H1 (cell line): ENCODE measurements at regions not wholly inside any gene's neighbourhood (a gene's known extent, or its start where the extent isn't known, plus 50 kb on each side); places are given as distances from the start of the nearest gene placed in this dataset.
"Not testable (repeated sequence)": the region's sequence is repeated elsewhere in the genome, so short reads cannot be mapped to it uniquely, and the experiment has no call there.

ENCODE experiments used
- CTCF ChIA-PET: fragments of 300-600 bp; sonication (Branson Sonifier 250); formaldehyde crosslinking; loops from one replicate; lab custom pipeline; 2021; ENCODE audit not compliant: partially characterized antibody; lab: Charles Lee
- POLR2A ChIA-PET: fragments of 300-600 bp; sonication (Branson Sonifier 250); formaldehyde crosslinking; loops from one replicate; lab custom pipeline; 2021; ENCODE audit warnings: inconsistent platforms; ENCODE audit not compliant: partially characterized antibody; lab: Charles Lee
- DNase-seq, 2 experiments: peaks; one replicate each; pipeline versions ENCODE4 v3.0.0 to v3.0.0-alpha.2; 2010 to 2022; ENCODE audit warnings: low spot score in 2 of 2, low read depth in 1 of 2, mixed read lengths in 1 of 2
- FAIRE-seq: peaks from 2 replicates; lab custom pipeline; 2011; peaks lifted over from hg19 to GRCh38; lab: Jason Lieb, UNC
- H2AFZ ChIP-seq: 2 replicates; pipeline ENCODE4 v1.8.1; 2012; ENCODE audit warnings: low read length, inconsistent platforms
- H2AK5ac ChIP-seq: 2 replicates; pipeline ENCODE4 v1.6.1; 2013; ENCODE audit warnings: low read depth, low read length
- H2BK120ac ChIP-seq: replicated peaks from 2 replicates; pipeline ENCODE3; 2013; ENCODE audit warnings: low read depth, low read length, inconsistent platforms
- H2BK12ac ChIP-seq: 2 replicates; pipeline ENCODE4 v1.6.1; 2013; ENCODE audit warnings: low read depth, low read length
- H2BK15ac ChIP-seq: 2 replicates; pipeline ENCODE4 v1.6.1; 2013; ENCODE audit warnings: low read length
- H2BK20ac ChIP-seq: 2 replicates; pipeline ENCODE4 v1.6.1; 2013; ENCODE audit warnings: low read length
- H2BK5ac ChIP-seq: 2 replicates; pipeline ENCODE4 v1.6.1; 2013; ENCODE audit warnings: low read depth, low read length
- H3K14ac ChIP-seq: 2 replicates; pipeline ENCODE4 v1.6.1; 2013; ENCODE audit warnings: inconsistent platforms; ENCODE audit not compliant: insufficient read length
- H3K18ac ChIP-seq: 2 replicates; pipeline ENCODE4 v1.6.1; 2013; ENCODE audit warnings: low read length; ENCODE audit errors: extremely low read depth
- H3K23ac ChIP-seq: 2 replicates; pipeline ENCODE4 v1.6.1; 2013; ENCODE audit warnings: inconsistent platforms; ENCODE audit not compliant: insufficient read length
- H3K23me2 ChIP-seq: 2 replicates; pipeline ENCODE4 v1.6.1; 2013; ENCODE audit warnings: low read depth, low read length
- H3K27ac ChIP-seq: 2 replicates; pipeline ENCODE4 v1.6.1; 2011; ENCODE audit warnings: low read depth, low read length, inconsistent platforms
- H3K27me3 ChIP-seq, 4 experiments: replicated peaks in 1 of 4; 1 replicate in 1 of 4; 2 replicates in 3 of 4; pipeline versions ENCODE4 v1.6.1 to v1.8.1; 2011 to 2013; ENCODE audit warnings: low read length in 3 of 4, mild to moderate bottlenecking in 3 of 4, inconsistent platforms in 2 of 4, mixed read lengths in 2 of 4, moderate library complexity in 1 of 4; ENCODE audit not compliant: control insufficient read depth in 3 of 4, insufficient read depth in 3 of 4; ENCODE audit errors: extremely low read depth in 1 of 4
- H3K36me3 ChIP-seq, 4 experiments: 2 replicates each; pipeline versions ENCODE4 v1.6.1 to v1.8.1; 2011 to 2013; ENCODE audit warnings: mild to moderate bottlenecking in 4 of 4, low read length in 3 of 4, moderate library complexity in 2 of 4, control low read depth in 1 of 4, inconsistent platforms in 1 of 4; ENCODE audit not compliant: insufficient read depth in 4 of 4, control insufficient read depth in 2 of 4
- H3K4ac ChIP-seq: replicated peaks from 2 replicates; pipeline ENCODE3; 2013; ENCODE audit warnings: low read length, low read depth, mixed read lengths, inconsistent platforms; ENCODE audit not compliant: insufficient read length
- H3K4me1 ChIP-seq, 4 experiments: replicated peaks in 1 of 4; 1 replicate in 1 of 4; 2 replicates in 3 of 4; pipeline versions ENCODE4 v1.6.1 to v1.8.1; 2011 to 2013; ENCODE audit warnings: low read length in 3 of 4, inconsistent platforms in 2 of 4, mixed read lengths in 1 of 4; ENCODE audit not compliant: insufficient read depth in 4 of 4, control insufficient read depth in 3 of 4
- H3K4me2 ChIP-seq, 2 experiments: 2 replicates each; pipeline versions ENCODE4 v1.6.1 to v1.8.1; 2011 to 2013; ENCODE audit warnings: low read depth in 2 of 2, low read length in 2 of 2, control low read depth in 1 of 2, inconsistent platforms in 1 of 2, mild to moderate bottlenecking in 1 of 2; ENCODE audit not compliant: insufficient read depth in 1 of 2
- H3K4me3 ChIP-seq, 4 experiments: fragments of 200-600, 300-600 bp in 1 of 4; sonication (generic), shearing (Covaris generic), sonication (Bioruptor Twin) in 1 of 4; 2 replicates each; pipeline versions ENCODE4 v1.5.1 to v1.8.1; 2011 to 2016; ENCODE audit warnings: low read length in 4 of 4, low read depth in 3 of 4, control low read depth in 2 of 4, inconsistent platforms in 2 of 4, mild to moderate bottlenecking in 2 of 4, mixed read lengths in 1 of 4, moderate library complexity in 1 of 4; ENCODE audit not compliant: insufficient read depth in 2 of 4; ENCODE audit errors: extremely low read depth in 1 of 4
- H3K56ac ChIP-seq: replicated peaks from 2 replicates; pipeline ENCODE3; 2013; ENCODE audit warnings: low read depth, mild to moderate bottlenecking, mixed read lengths, low read length, inconsistent platforms; ENCODE audit not compliant: insufficient read length
- H3K79me1 ChIP-seq: 2 replicates; pipeline ENCODE4 v1.6.1; 2013; ENCODE audit warnings: low read depth, low read length, control low read depth
- H3K79me2 ChIP-seq, 2 experiments: 2 replicates each; pipeline versions ENCODE4 v1.6.1 to v1.8.1; 2012 to 2013; ENCODE audit warnings: low read length in 2 of 2, mild to moderate bottlenecking in 2 of 2, inconsistent platforms in 1 of 2; ENCODE audit not compliant: insufficient read depth in 2 of 2, control insufficient read depth in 1 of 2
- H3K9ac ChIP-seq, 4 experiments: replicated peaks in 1 of 4; 1 replicate in 1 of 4; 2 replicates in 3 of 4; pipeline versions ENCODE4 v1.6.1 to v1.8.1; 2011 to 2013; ENCODE audit warnings: low read depth in 3 of 4, low read length in 3 of 4, control low read depth in 2 of 4, mild to moderate bottlenecking in 2 of 4, moderate library complexity in 2 of 4, inconsistent platforms in 1 of 4; ENCODE audit errors: extremely low read depth in 1 of 4
- H3K9me3 ChIP-seq, 2 experiments: 2 replicates each; pipeline versions ENCODE4 v1.6.1 to v1.8.1; 2012 to 2013; ENCODE audit warnings: mild to moderate bottlenecking in 2 of 2, moderate library complexity in 2 of 2, control low read depth in 1 of 2, inconsistent platforms in 1 of 2, low read depth in 1 of 2, low read length in 1 of 2, mixed read lengths in 1 of 2; ENCODE audit not compliant: insufficient read depth in 2 of 2
- H4K20me1 ChIP-seq, 2 experiments: replicated peaks in 1 of 2; 2 replicates each; pipeline versions ENCODE3 to v1.8.1; 2011 to 2013; ENCODE audit warnings: inconsistent platforms in 2 of 2, low read length in 2 of 2, mild to moderate bottlenecking in 1 of 2; ENCODE audit not compliant: insufficient read depth in 2 of 2, control insufficient read depth in 1 of 2
- H4K5ac ChIP-seq: 2 replicates; pipeline ENCODE4 v1.6.1; 2013; ENCODE audit warnings: low read length, low read depth, mixed read lengths, inconsistent platforms; ENCODE audit not compliant: insufficient read length
- H4K8ac ChIP-seq: 2 replicates; pipeline ENCODE4 v1.8.0; 2013; ENCODE audit warnings: mild to moderate bottlenecking, moderate library complexity, low read length, inconsistent platforms; ENCODE audit not compliant: insufficient read depth; ENCODE audit errors: extremely low read depth
- H4K91ac ChIP-seq: replicated peaks from 2 replicates; pipeline ENCODE3; 2013; ENCODE audit warnings: low read length, mixed read lengths, inconsistent platforms; ENCODE audit not compliant: insufficient read length
- KDM5A ChIP-seq: fragments of 200-600 bp; IDR thresholded peaks from 2 replicates; pipeline ENCODE4 v1.7.1; 2012; ENCODE audit warnings: mild to moderate bottlenecking, low read length, inconsistent platforms, mixed read lengths
- WGBS, 2 experiments: shearing (Covaris generic) in 1 of 2; methylation state at CpG; one replicate each; pipeline versions ENCODE4 v1.1.6 to v1.1.7; 2013 to 2015; ENCODE audit warnings: low lambda C conversion rate in 2 of 2, mixed read lengths in 2 of 2, inconsistent platforms in 1 of 2, low coverage in 1 of 2, missing lambda C conversion rate in 1 of 2; ENCODE audit not compliant: insufficient replicate concordance in 2 of 2, insufficient coverage in 1 of 2, insufficient read length in 1 of 2; ENCODE audit errors: extremely low coverage in 1 of 2, missing lambda C conversion rate in 1 of 2; 5-methylcytosine and 5-hydroxymethylcytosine counted together

GRCh38 chr14:92248696-92249095 is 74.3 kb upstream of the SLC24A4 start (continued):
- TF ChIP-seq KDM5A = no peak

- H3K9ac ChIP-seq, H2BK20ac ChIP-seq, H3K56ac ChIP-seq, H3K36me3 ChIP-seq, H3K14ac ChIP-seq, H4K20me1 ChIP-seq, H3K23me2 ChIP-seq, H3K9me3 ChIP-seq, H3K79me2 ChIP-seq, H3K27ac ChIP-seq, POLR2A ChIA-PET, H3K4ac ChIP-seq, H2AFZ ChIP-seq, H3K79me1 ChIP-seq, H2BK15ac ChIP-seq, FAIRE-seq, H2BK5ac ChIP-seq, H2BK120ac ChIP-seq, H3K4me2 ChIP-seq, H2AK5ac ChIP-seq, H3K18ac ChIP-seq, H4K91ac ChIP-seq, DNase-seq, H3K4me3 ChIP-seq, H4K5ac ChIP-seq, H2BK12ac ChIP-seq, H4K8ac ChIP-seq, H3K23ac ChIP-seq: not testable (repeated sequence)
- peaks cover 0 to 23% (median 10%) of the 10 kb centered on the region in 4 experiments; a peak in 6 of 7 replicates for H3K27me3 ChIP-seq
- WGBS, 2 experiments = 88% methylated on average over 8 of the region's 8 CpGs; no CpG with 5 or more reads in 1 of the 2 experiments
- CTCF ChIA-PET = interaction anchor here (1.0 to 1.3 kb wide), 2 partner anchors 20 to 116 kb away, joined by 3 to 5 read pairs; no protein-coding TSS in a partner anchor
- H3K4me1 ChIP-seq = peaks cover 7 to 19% (median 10%) of the 10 kb centered on the region in 4 experiments
Measured at GRCh38 chr14:92250366-92250765, 72.6 kb upstream of the SLC24A4 start.
